Thoracic aorta (tissue), 2 donors: ENCODE measurements at regions not wholly inside any gene's neighbourhood (a gene's known extent, or its start where the extent isn't known, plus 50 kb on each side); places are given as distances from the start of the nearest gene placed in this dataset.

Experiments used
- ATAC-seq: fragments of 150-250 bp; one replicate; pipeline ENCODE4 v1.8.0; 2017; ENCODE audit warnings: low read depth; ENCODE audit not compliant: insufficient number of reproducible peaks, low FRiP score
- DNase-seq: peaks from one replicate; pipeline ENCODE4 v3.0.0-alpha.2; 2020; ENCODE audit warnings: low spot score
- H3K27ac ChIP-seq, 2 donors: fragments of 200-600 bp; sonication (generic); 1 replicate in 1 of 2; 2 replicates in 1 of 2; pipeline ENCODE4 v1.5.1; 2016; ENCODE audit warnings: mild to moderate bottlenecking in 2 of 2, moderate library complexity in 2 of 2
- H3K27me3 ChIP-seq: fragments of 200-600 bp; sonication (generic); replicated peaks from 2 replicates; pipeline ENCODE4 v1.6.0; 2016; ENCODE audit warnings: mild to moderate bottlenecking; ENCODE audit not compliant: insufficient read depth
- H3K36me3 ChIP-seq: fragments of 200-600 bp; sonication (generic); one replicate; pipeline ENCODE4 v1.5.1; 2016
- H3K4me1 ChIP-seq, 2 donors: fragments of 200-600 bp; sonication (generic); 1 replicate in 1 of 2; 2 replicates in 1 of 2; pipeline versions ENCODE4 v1.5.1 to v1.6.0; 2016; ENCODE audit warnings: low read depth in 2 of 2, mild to moderate bottlenecking in 1 of 2; ENCODE audit not compliant: control insufficient read depth in 1 of 2
- H3K4me3 ChIP-seq: fragments of 200-600 bp; sonication (generic); 2 replicates; pipeline ENCODE4 v1.5.1; 2016; ENCODE audit warnings: mild to moderate bottlenecking
- H3K9me3 ChIP-seq: fragments of 200-600 bp; sonication (generic); 2 replicates; pipeline ENCODE4 v1.5.1; 2016
- TF ChIP-seq, protein P1 (sequence below): fragments of 200-600 bp; sonication (generic); IDR thresholded peaks from one replicate; pipeline ENCODE4 v1.5.1; 2019; ENCODE audit warnings: antibody characterized with exemption

DNA sequence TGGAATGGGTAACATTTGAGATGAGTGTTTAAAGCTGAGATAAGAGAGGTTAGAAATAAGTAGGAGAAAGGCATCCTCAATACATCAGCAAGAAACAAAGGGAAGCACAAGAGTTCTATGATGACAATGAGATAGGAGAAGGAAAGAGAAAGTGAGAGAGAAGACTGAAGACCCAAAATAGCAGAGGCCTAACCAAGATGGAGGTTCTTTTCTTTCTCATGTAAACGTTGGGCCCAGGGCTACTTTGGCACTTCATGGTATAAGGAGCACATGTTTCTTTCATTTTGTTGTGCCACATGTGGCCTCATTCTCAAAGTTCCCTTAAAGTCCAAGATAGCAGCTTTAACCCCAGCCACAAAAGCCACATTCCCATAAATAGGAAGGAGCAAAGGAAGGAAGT, 120.5 kb upstream of the RMST start:
- Histone ChIP-seq H3K4me1 (no peaks in the 10 kb centered on the region), H3K27me3 (no peaks in the 10 kb centered on the region)

DNA sequence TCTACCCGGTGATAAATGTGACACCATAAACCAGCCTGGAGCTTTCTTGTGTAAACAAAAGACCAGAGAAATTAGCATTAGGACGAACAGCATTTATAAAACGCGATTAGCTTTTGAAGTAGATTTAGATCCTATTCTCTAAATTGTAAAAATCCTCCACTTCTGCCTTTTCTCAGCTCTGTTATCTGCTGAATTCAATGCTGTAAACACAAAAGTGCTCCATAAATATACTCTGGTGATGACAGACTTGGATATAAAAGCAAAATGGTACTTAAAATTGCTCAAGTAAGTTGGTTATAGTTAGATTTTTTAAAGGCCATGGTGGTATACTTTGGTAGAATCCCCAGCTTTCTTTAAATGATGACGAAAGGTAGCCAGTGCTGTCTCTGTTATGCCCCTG, 114.6 kb upstream of the RMST start:
- ATAC-seq: no peak
- Histone ChIP-seq H3K9me3 (no peaks in the 10 kb centered on the region), H3K27ac (no peak overlapping the region), H3K4me1 (no peaks in the 10 kb centered on the region), H3K27me3 (no peaks in the 10 kb centered on the region), H3K4me3 (no peak overlapping the region), H3K36me3 (no peaks in the 10 kb centered on the region)
- no peak for DNase-seq
- TF ChIP-seq, protein P1, sequence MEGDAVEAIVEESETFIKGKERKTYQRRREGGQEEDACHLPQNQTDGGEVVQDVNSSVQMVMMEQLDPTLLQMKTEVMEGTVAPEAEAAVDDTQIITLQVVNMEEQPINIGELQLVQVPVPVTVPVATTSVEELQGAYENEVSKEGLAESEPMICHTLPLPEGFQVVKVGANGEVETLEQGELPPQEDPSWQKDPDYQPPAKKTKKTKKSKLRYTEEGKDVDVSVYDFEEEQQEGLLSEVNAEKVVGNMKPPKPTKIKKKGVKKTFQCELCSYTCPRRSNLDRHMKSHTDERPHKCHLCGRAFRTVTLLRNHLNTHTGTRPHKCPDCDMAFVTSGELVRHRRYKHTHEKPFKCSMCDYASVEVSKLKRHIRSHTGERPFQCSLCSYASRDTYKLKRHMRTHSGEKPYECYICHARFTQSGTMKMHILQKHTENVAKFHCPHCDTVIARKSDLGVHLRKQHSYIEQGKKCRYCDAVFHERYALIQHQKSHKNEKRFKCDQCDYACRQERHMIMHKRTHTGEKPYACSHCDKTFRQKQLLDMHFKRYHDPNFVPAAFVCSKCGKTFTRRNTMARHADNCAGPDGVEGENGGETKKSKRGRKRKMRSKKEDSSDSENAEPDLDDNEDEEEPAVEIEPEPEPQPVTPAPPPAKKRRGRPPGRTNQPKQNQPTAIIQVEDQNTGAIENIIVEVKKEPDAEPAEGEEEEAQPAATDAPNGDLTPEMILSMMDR: no peak

More for the DNA sequence above, 120.5 kb upstream of the RMST start:
- Histone ChIP-seq H3K36me3 (no peaks in the 10 kb centered on the region), H3K27ac (no peak overlapping the region), H3K4me3 (no peak overlapping the region), H3K9me3 (no peaks in the 10 kb centered on the region)
- no peak for DNase-seq
- no peak for ATAC-seq
- TF ChIP-seq, protein P1: no peak

DNA sequence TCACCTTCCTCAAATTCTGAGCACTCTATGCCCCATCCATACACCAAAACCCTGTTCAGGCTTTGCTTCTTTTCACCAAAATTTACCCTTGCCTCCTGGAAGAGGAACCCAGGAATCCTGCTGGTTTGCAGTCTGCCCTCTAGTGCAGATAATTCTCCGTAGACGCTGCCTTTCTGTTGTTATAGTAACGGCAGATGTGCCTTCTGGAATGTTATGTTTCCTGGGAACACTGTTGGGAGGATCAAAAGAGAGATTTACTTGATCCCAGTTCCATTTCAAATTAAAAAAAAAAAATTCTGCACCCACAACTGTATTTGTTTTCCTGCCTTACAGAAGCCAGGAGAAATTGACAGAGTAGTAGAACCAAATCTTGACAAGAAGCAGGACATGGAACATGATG, 104.2 kb upstream of the RMST start:
- ATAC-seq (no peak), DNase-seq (no peak)
- Histone ChIP-seq H3K4me1 (no peaks in the 10 kb centered on the region), H3K9me3 (no peaks in the 10 kb centered on the region), H3K4me3 (no peak overlapping the region), H3K27ac (no peak overlapping the region), H3K36me3 (no peaks in the 10 kb centered on the region), H3K27me3 (no peaks in the 10 kb centered on the region)
- TF ChIP-seq, protein P1: no peak

DNA sequence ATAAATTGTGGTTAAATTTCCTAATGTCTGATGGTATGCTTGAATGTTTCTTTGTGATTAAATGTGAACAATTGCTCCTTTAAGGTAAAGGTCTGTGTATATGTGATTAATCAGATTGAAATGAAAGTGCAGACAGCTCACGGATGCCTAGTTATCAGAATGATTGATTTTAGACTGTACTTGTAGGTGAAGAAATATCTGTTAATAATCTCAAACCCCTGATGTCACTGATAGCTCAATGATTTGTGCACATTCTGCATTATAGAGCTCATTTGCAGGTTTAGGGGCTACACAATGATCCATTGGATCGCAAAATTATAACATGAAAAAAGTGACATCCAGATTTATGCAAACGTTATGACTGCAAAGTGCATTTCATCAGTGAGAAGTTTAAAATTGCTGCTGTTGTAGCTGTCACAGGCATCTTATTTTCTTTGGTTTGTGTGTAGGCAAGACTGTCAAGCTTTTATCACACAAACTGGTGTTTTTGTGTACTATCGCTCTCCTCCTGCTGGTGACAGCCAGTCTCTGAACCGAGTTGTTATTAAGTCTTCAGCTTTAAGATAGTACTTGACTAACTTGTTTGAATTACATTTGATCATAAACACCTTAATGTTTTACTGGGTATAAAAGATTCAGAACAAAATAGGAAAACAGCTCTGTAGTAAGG, 103.4 kb upstream of the RMST start:
- ATAC-seq (no peak), DNase-seq (no peak)
- TF ChIP-seq, protein P1: no peak

DNA sequence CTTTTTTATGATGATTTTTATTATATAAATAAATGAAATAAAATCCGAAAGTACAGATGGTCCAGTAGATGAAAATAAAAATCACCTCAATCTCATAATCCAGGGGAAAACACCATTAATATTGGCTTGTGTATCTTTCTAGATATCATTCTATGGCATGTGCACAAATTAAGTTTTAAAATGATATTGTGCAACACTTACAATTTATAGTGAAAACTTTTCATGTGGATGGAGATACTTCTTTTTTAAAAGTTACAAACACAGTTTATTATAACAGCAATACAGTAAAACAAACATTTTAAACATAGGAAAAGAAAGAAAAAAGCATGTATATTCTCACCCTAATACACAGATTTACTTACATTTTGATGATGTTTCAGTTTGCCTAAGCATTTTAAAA, 98.9 kb upstream of the RMST start:
- no peaks in the 10 kb centered on the region for H3K9me3 ChIP-seq
- H3K4me3 ChIP-seq: no peak overlapping the region
- H3K27me3 ChIP-seq: no peaks in the 10 kb centered on the region
- ATAC-seq (no peak), DNase-seq (no peak)
- no peak overlapping the region for H3K27ac ChIP-seq
- H3K36me3 ChIP-seq: no peaks in the 10 kb centered on the region
- TF ChIP-seq, protein P1: no peak
- H3K4me1 ChIP-seq: no peaks in the 10 kb centered on the region

More for the DNA sequence above, 103.4 kb upstream of the RMST start:
- H3K4me1 ChIP-seq: no peaks in the 10 kb centered on the region
- no peaks in the 10 kb centered on the region for H3K27me3 ChIP-seq
- no peak overlapping the region for H3K4me3 ChIP-seq
- no peaks in the 10 kb centered on the region for H3K9me3 ChIP-seq
- no peak overlapping the region for H3K27ac ChIP-seq
- no peaks in the 10 kb centered on the region for H3K36me3 ChIP-seq
